WTC11 (cell line): ENCODE measurements at regions not wholly inside any gene's neighbourhood (a gene's known extent, or its start where the extent isn't known, plus 50 kb on each side); places are given as distances from the start of the nearest gene placed in this dataset.

Experiments
- ATAC-seq: fragments of 200-7000 bp; cut with Tn5 transposase; 2 replicates; pipeline ENCODE4 v1.10.0; 2021; ENCODE audit warnings: mild to moderate bottlenecking, moderate library complexity
- CTCF ChIA-PET: fragments of 300-600 bp; sonication (Branson Sonifier 250); formaldehyde crosslinking; loops from one replicate; lab custom pipeline; 2021; ENCODE audit warnings: antibody characterized with exemption; lab: Charles Lee
- POLR2A ChIA-PET: fragments of 350-600 bp; sonication (Branson Sonifier 250); formaldehyde crosslinking; loops from one replicate; lab custom pipeline; 2021; ENCODE audit warnings: antibody characterized with exemption; lab: Charles Lee
- DNase-seq: peaks from one replicate; pipeline ENCODE4 v3.0.0; 2021; ENCODE audit warnings: low spot score
- H3K27ac Mint-ChIP-seq: 2 replicates; pipeline ENCODE4 v1.8.0; 2021; ENCODE audit warnings: mixed read lengths
- H3K27me3 Mint-ChIP-seq: 2 replicates; pipeline ENCODE4 v1.8.0; 2021; ENCODE audit warnings: low read depth, mild to moderate bottlenecking, moderate library complexity, mixed read lengths
- H3K36me3 Mint-ChIP-seq: 2 replicates; pipeline ENCODE4 v1.8.0; 2021; ENCODE audit warnings: mixed read lengths
- H3K4me1 Mint-ChIP-seq: 2 replicates; pipeline ENCODE4 v1.8.0; 2022; ENCODE audit warnings: mixed read lengths
- H3K4me3 Mint-ChIP-seq: 2 replicates; pipeline ENCODE4 v1.8.0; 2021; ENCODE audit warnings: mild to moderate bottlenecking, moderate library complexity, mixed read lengths
- H3K9me3 Mint-ChIP-seq: 2 replicates; pipeline ENCODE4 v1.8.0; 2021; ENCODE audit warnings: mixed read lengths
- AFF4 ChIP-seq: sonication (generic); formaldehyde crosslinking; IDR thresholded peaks from 2 replicates; pipeline ENCODE4 v1.8.1; 2023; ENCODE audit warnings: mild to moderate bottlenecking, missing genetic modification reagents, borderline replicate concordance
- AR ChIP-seq: fragments of 250-450 bp; sonication (Bioruptor Pico); IDR thresholded peaks from 2 replicates; pipeline ENCODE4 v1.9.0; 2021; ENCODE audit warnings: mild to moderate bottlenecking
- ATF2 ChIP-seq: sonication (generic); formaldehyde crosslinking; IDR thresholded peaks from 2 replicates; pipeline ENCODE4 v1.8.1; 2022; ENCODE audit warnings: low read depth, missing genetic modification reagents, borderline replicate concordance
- CBFB ChIP-seq: sonication (generic); formaldehyde crosslinking; IDR thresholded peaks from 2 replicates; pipeline ENCODE4 v1.8.1; 2022; ENCODE audit warnings: mild to moderate bottlenecking, low read depth, missing genetic modification reagents
- CDX4 ChIP-seq: fragments of 250-450 bp; sonication (Bioruptor Pico); IDR thresholded peaks from 2 replicates; pipeline ENCODE4 v1.9.0; 2021; ENCODE audit warnings: moderate library complexity, mild to moderate bottlenecking, inconsistent platforms, borderline replicate concordance
- CREM ChIP-seq: sonication (generic); formaldehyde crosslinking; IDR thresholded peaks from 2 replicates; pipeline ENCODE4 v1.8.1; 2022; ENCODE audit warnings: mild to moderate bottlenecking, missing genetic modification reagents, moderate library complexity
- CTCF ChIP-seq: fragments of 200-600 bp; IDR thresholded peaks from 2 replicates; pipeline ENCODE4 v1.8.0; 2022; ENCODE audit warnings: antibody characterized with exemption
- ERG ChIP-seq: fragments of 250-450 bp; sonication (Bioruptor Pico); IDR thresholded peaks from 2 replicates; pipeline ENCODE4 v1.8.0; 2021; ENCODE audit warnings: mild to moderate bottlenecking
- ESRRA ChIP-seq: sonication (generic); formaldehyde crosslinking; IDR thresholded peaks from 2 replicates; pipeline ENCODE4 v1.8.1; 2022; ENCODE audit warnings: mild to moderate bottlenecking, missing genetic modification reagents, borderline replicate concordance
- FOXK1 ChIP-seq: sonication (generic); formaldehyde crosslinking; IDR thresholded peaks from 2 replicates; pipeline ENCODE4 v1.8.0; 2022; ENCODE audit warnings: mild to moderate bottlenecking, moderate library complexity, missing genetic modification reagents
- FOXP4 ChIP-seq: sonication (generic); formaldehyde crosslinking; IDR thresholded peaks from 2 replicates; pipeline ENCODE4 v1.8.0; 2022; ENCODE audit warnings: mild to moderate bottlenecking, missing genetic modification reagents
- IRF2 ChIP-seq: sonication (generic); formaldehyde crosslinking; IDR thresholded peaks from 2 replicates; pipeline ENCODE4 v1.8.0; 2022; ENCODE audit warnings: low read depth, missing genetic modification reagents, borderline replicate concordance
- NR1H2 ChIP-seq: sonication (generic); formaldehyde crosslinking; IDR thresholded peaks from 2 replicates; pipeline ENCODE4 v1.9.0; 2021; ENCODE audit warnings: mild to moderate bottlenecking, moderate library complexity, missing genetic modification reagents
- PRRX2 ChIP-seq: fragments of 250-450 bp; sonication (Bioruptor Pico); IDR thresholded peaks from 2 replicates; pipeline ENCODE4 v1.8.0; 2021; ENCODE audit warnings: mild to moderate bottlenecking
- ZNF263 ChIP-seq: sonication (generic); formaldehyde crosslinking; IDR thresholded peaks from 2 replicates; pipeline ENCODE4 v1.8.1; 2022; ENCODE audit warnings: low read depth, mild to moderate bottlenecking, moderate library complexity, missing genetic modification reagents
- ZNF416 ChIP-seq: fragments of 250-450 bp; sonication (Bioruptor Pico); IDR thresholded peaks from 2 replicates; pipeline ENCODE4 v1.9.0; 2021; ENCODE audit warnings: mild to moderate bottlenecking, inconsistent platforms

GRCh38 chr5:21024966-21025365 is 1037.0 kb upstream of the CDH18 start:
- H3K27ac Mint-ChIP-seq: no peak overlapping the region
- ATAC-seq: no peak
- peaks cover 8% of the 10 kb centered on the region for H3K36me3 Mint-ChIP-seq
- ChIA-PET CTCF (no interaction called here), POLR2A (no interaction called here)
- H3K4me1 Mint-ChIP-seq: no peaks in the 10 kb centered on the region
- peaks cover 31% of the 10 kb centered on the region for H3K9me3 Mint-ChIP-seq
- no peak for TF ChIP-seq PRRX2
- TF ChIP-seq ATF2 (CRISPR knock-in tag): no peak
- TF ChIP-seq FOXK1 (CRISPR knock-in tag): no peak
- no peak for TF ChIP-seq ZNF416 (CRISPR knock-in tag)
- TF ChIP-seq CDX4: no peak
- no peak for TF ChIP-seq ZNF263 (CRISPR knock-in tag)
- TF ChIP-seq AR (CRISPR knock-in tag): no peak
- no peak for TF ChIP-seq CREM (CRISPR knock-in tag)
- TF ChIP-seq ERG (CRISPR knock-in tag): no peak
- TF ChIP-seq FOXP4 (CRISPR knock-in tag): no peak
- TF ChIP-seq NR1H2 (CRISPR knock-in tag): no peak
- no peak for TF ChIP-seq ESRRA (CRISPR knock-in tag)
- no peak for TF ChIP-seq CTCF
- no peak for TF ChIP-seq CBFB
- TF ChIP-seq AFF4 (CRISPR knock-in tag): no peak
- TF ChIP-seq IRF2 (CRISPR knock-in tag): no peak
- H3K4me3 Mint-ChIP-seq: no peak overlapping the region
- no peaks in the 10 kb centered on the region for H3K27me3 Mint-ChIP-seq
- DNase-seq: no peak
